GM18867 (cell line): ENCODE measurements at regions not wholly inside any gene's neighbourhood (a gene's known extent, or its start where the extent isn't known, plus 50 kb on each side); places are given as distances from the start of the nearest gene placed in this dataset.
"Not testable (repeated sequence)": the region's sequence is repeated elsewhere in the genome, so short reads cannot be mapped to it uniquely, and the experiment has no call there.

Experiments used
- ATAC-seq: cut with Tn5 transposase; IDR thresholded peaks from one replicate; pipeline ENCODE4 v1.9.1; 2021; ENCODE audit warnings: mild to moderate bottlenecking, moderate library complexity; ENCODE audit not compliant: unreplicated experiment

GRCh38 chr13:103952183-103952582 lies 886.0 kb upstream of the SLC10A2 start:
- ATAC-seq: no peak

- ATAC-seq: no peak
These were observed 882.2 kb upstream of the SLC10A2 start for GRCh38 chr13:103948426-103948825.

GRCh38 chr13:103945836-103946235 lies 879.6 kb upstream of the SLC10A2 start:
- ATAC-seq: no peak

GRCh38 chr13:103941506-103942140 lies 875.4 kb upstream of the SLC10A2 start:
- no peak for ATAC-seq

GRCh38 chr13:103935117-103935516 lies 868.9 kb upstream of the SLC10A2 start:
- no peak for ATAC-seq

GRCh38 chr13:103931885-103932284 lies 865.7 kb upstream of the SLC10A2 start:
- no peak for ATAC-seq

GRCh38 chr13:103931331-103931845 lies 865.2 kb upstream of the SLC10A2 start:
- ATAC-seq: no peak

- no peak for ATAC-seq
These were observed 859.9 kb upstream of the SLC10A2 start for GRCh38 chr13:103926118-103926517.

- no peak for ATAC-seq
These were observed 842.7 kb upstream of the SLC10A2 start for GRCh38 chr13:103908911-103909310.

GRCh38 chr13:103908274-103908673 lies 842.1 kb upstream of the SLC10A2 start:
- ATAC-seq: no peak

GRCh38 chr13:103903790-103904189 lies 837.6 kb upstream of the SLC10A2 start:
- ATAC-seq: no peak

- no peak for ATAC-seq
These were observed 832.3 kb upstream of the SLC10A2 start for GRCh38 chr13:103898481-103898880.

GRCh38 chr13:103895835-103896531 lies 829.8 kb upstream of the SLC10A2 start:
- ATAC-seq: no peak

GRCh38 chr13:103894626-103895025 lies 828.4 kb upstream of the SLC10A2 start:
- no peak for ATAC-seq

GRCh38 chr13:103884101-103884723 lies 818.0 kb upstream of the SLC10A2 start:
- no peak for ATAC-seq

GRCh38 chr13:103883698-103884097 lies 817.5 kb upstream of the SLC10A2 start:
- no peak for ATAC-seq

- no peak for ATAC-seq
These were observed 816.9 kb upstream of the SLC10A2 start for GRCh38 chr13:103883164-103883563.

- not testable (repeated sequence) for ATAC-seq
These were observed 813.9 kb upstream of the SLC10A2 start for GRCh38 chr13:103880146-103880545.

GRCh38 chr13:103878891-103879605 lies 812.8 kb upstream of the SLC10A2 start:
- ATAC-seq: no peak

- ATAC-seq: no peak
These were observed 810.4 kb upstream of the SLC10A2 start for GRCh38 chr13:103876571-103876970.

GRCh38 chr13:103873725-103874124 lies 807.5 kb upstream of the SLC10A2 start:
- no peak for ATAC-seq
